ENCODE measurements at regions not wholly inside any gene's neighbourhood (a gene's known extent, or its start where the extent isn't known, plus 50 kb on each side); places are given as distances from the start of the nearest gene placed in this dataset.

GRCh38 chr12:41936333-41936732, 208.3 kb downstream of the GXYLT1 start:
- no peak for DNase-seq (ENCODE audit: extremely low read depth in 1 of 2, low read depth in 1 of 2)

GRCh38 chr12:41935911-41936310, 208.8 kb downstream of the GXYLT1 start:
- no peak for DNase-seq (ENCODE audit: extremely low read depth in 1 of 2, low read depth in 1 of 2)

- no peak for DNase-seq (ENCODE audit: extremely low read depth in 1 of 2, low read depth in 1 of 2)
Observed at GRCh38 chr12:41932470-41932991, 212.1 kb downstream of the GXYLT1 start.

- no peak for DNase-seq (ENCODE audit: extremely low read depth in 1 of 2, low read depth in 1 of 2)
Observed at GRCh38 chr12:41930866-41931437, 213.7 kb downstream of the GXYLT1 start.

GRCh38 chr12:41924111-41924510, 220.6 kb downstream of the GXYLT1 start:
- DNase-seq (ENCODE audit: extremely low read depth in 1 of 2, low read depth in 1 of 2): no peak

- DNase-seq (ENCODE audit: extremely low read depth in 1 of 2, low read depth in 1 of 2): no peak
Observed at GRCh38 chr12:41923351-41923750, 221.3 kb downstream of the GXYLT1 start.

GRCh38 chr12:41920355-41920754, 224.3 kb downstream of the GXYLT1 start:
- no peak for DNase-seq (ENCODE audit: extremely low read depth in 1 of 2, low read depth in 1 of 2)

GRCh38 chr12:41919526-41920261, 225.0 kb downstream of the GXYLT1 start:
- DNase-seq (ENCODE audit: extremely low read depth in 1 of 2, low read depth in 1 of 2): no peak

- DNase-seq (ENCODE audit: extremely low read depth in 1 of 2, low read depth in 1 of 2): no peak
Observed at GRCh38 chr12:41919048-41919447, 225.6 kb downstream of the GXYLT1 start.

GRCh38 chr12:41917938-41918341, 226.7 kb downstream of the GXYLT1 start:
- no peak for DNase-seq (ENCODE audit: extremely low read depth in 1 of 2, low read depth in 1 of 2)

- no peak for DNase-seq (ENCODE audit: extremely low read depth in 1 of 2, low read depth in 1 of 2)
Observed at GRCh38 chr12:41917181-41917580, 227.5 kb downstream of the GXYLT1 start.

GRCh38 chr12:41910578-41911320, 233.9 kb downstream of the GXYLT1 start:
- no peak for DNase-seq (ENCODE audit: extremely low read depth in 1 of 2, low read depth in 1 of 2)

GRCh38 chr12:41908206-41908605, 236.5 kb downstream of the GXYLT1 start:
- no peak for DNase-seq (ENCODE audit: extremely low read depth in 1 of 2, low read depth in 1 of 2)

GRCh38 chr12:41907550-41907949, 237.1 kb downstream of the GXYLT1 start:
- no peak for DNase-seq (ENCODE audit: extremely low read depth in 1 of 2, low read depth in 1 of 2)

GRCh38 chr12:41907021-41907420, 237.7 kb downstream of the GXYLT1 start:
- DNase-seq (ENCODE audit: extremely low read depth in 1 of 2, low read depth in 1 of 2): no peak

GRCh38 chr12:41905759-41906297, 238.8 kb downstream of the GXYLT1 start:
- no peak for DNase-seq (ENCODE audit: extremely low read depth in 1 of 2, low read depth in 1 of 2)

GRCh38 chr12:41905073-41905758, 239.5 kb downstream of the GXYLT1 start:
- DNase-seq (ENCODE audit: extremely low read depth in 1 of 2, low read depth in 1 of 2): no peak

- DNase-seq (ENCODE audit: extremely low read depth in 1 of 2, low read depth in 1 of 2): no peak
Observed at GRCh38 chr12:41904041-41904440, 240.6 kb downstream of the GXYLT1 start.

- DNase-seq (ENCODE audit: extremely low read depth in 1 of 2, low read depth in 1 of 2): no peak
Observed at GRCh38 chr12:41903014-41903708, 241.5 kb downstream of the GXYLT1 start.

- no peak for DNase-seq (ENCODE audit: extremely low read depth in 1 of 2, low read depth in 1 of 2)
Observed at GRCh38 chr12:41899577-41899976, 245.1 kb downstream of the GXYLT1 start.

Data from activated CD8-positive, alpha-beta memory T cell treated with anti-CD3 and anti-CD28 coated beads for 1 hour (primary cell).